Neuronal stem cell (in vitro differentiated cells): ENCODE measurements at regions not wholly inside any gene's neighbourhood (a gene's known extent, or its start where the extent isn't known, plus 50 kb on each side); places are given as distances from the start of the nearest gene placed in this dataset.

ENCODE experiments used
- DNase-seq: peaks from one replicate; pipeline ENCODE4 v3.0.0-alpha.2; 2013; ENCODE audit warnings: low spot score
- H2AFZ ChIP-seq: one replicate; pipeline ENCODE4 v1.6.1; 2013; ENCODE audit warnings: mild to moderate bottlenecking, low read length, inconsistent platforms
- H2AK5ac ChIP-seq: 2 replicates; pipeline ENCODE4 v1.6.1; 2013; ENCODE audit warnings: low read depth, mild to moderate bottlenecking, inconsistent platforms, low read length, moderate library complexity, mixed read lengths
- H2BK120ac ChIP-seq: 2 replicates; pipeline ENCODE4 v1.6.1; 2013; ENCODE audit warnings: low read depth, mild to moderate bottlenecking, inconsistent platforms, low read length, moderate library complexity, mixed read lengths
- H2BK12ac ChIP-seq: one replicate; pipeline ENCODE4 v1.6.1; 2013; ENCODE audit warnings: low read length, inconsistent platforms
- H2BK15ac ChIP-seq: 2 replicates; pipeline ENCODE4 v1.6.1; 2013; ENCODE audit warnings: mild to moderate bottlenecking, low read length, inconsistent platforms, mixed read lengths
- H2BK5ac ChIP-seq: one replicate; pipeline ENCODE4 v1.6.1; 2013; ENCODE audit warnings: inconsistent platforms, mild to moderate bottlenecking, low read length, moderate library complexity
- H3K14ac ChIP-seq: one replicate; pipeline ENCODE4 v1.6.1; 2013; ENCODE audit warnings: low read length, inconsistent platforms
- H3K18ac ChIP-seq: 2 replicates; pipeline ENCODE4 v1.6.1; 2013; ENCODE audit warnings: low read length, inconsistent platforms
- H3K23ac ChIP-seq: 2 replicates; pipeline ENCODE4 v1.6.1; 2013; ENCODE audit warnings: low read depth, mild to moderate bottlenecking, mixed read lengths, low read length, inconsistent platforms; ENCODE audit not compliant: poor library complexity
- H3K27ac ChIP-seq: replicated peaks from 3 replicates; pipeline ENCODE4 v1.5.1; 2013; ENCODE audit warnings: low read length, inconsistent platforms
- H3K27me3 ChIP-seq, 3 experiments: 2 replicates each; pipeline ENCODE4 v1.6.1; 2013; ENCODE audit warnings: low read length in 3 of 3, mild to moderate bottlenecking in 2 of 3, inconsistent platforms in 1 of 3, low read depth in 1 of 3, mixed read lengths in 1 of 3, moderate library complexity in 1 of 3; ENCODE audit not compliant: control insufficient read depth in 3 of 3, insufficient read depth in 3 of 3
- H3K36me3 ChIP-seq, 2 donors: replicated peaks in 1 of 2; 2 replicates each; pipeline ENCODE4 v1.6.1; 2013; ENCODE audit warnings: low read length in 2 of 2; ENCODE audit not compliant: control insufficient read depth in 2 of 2, insufficient read depth in 2 of 2
- H3K4ac ChIP-seq: 2 replicates; pipeline ENCODE4 v1.6.1; 2013; ENCODE audit warnings: inconsistent platforms, mild to moderate bottlenecking, low read length, moderate library complexity
- H3K4me1 ChIP-seq, 2 donors: 1 replicate in 1 of 2; 2 replicates in 1 of 2; pipeline ENCODE4 v1.6.1; 2013; ENCODE audit warnings: low read length in 2 of 2, low read depth in 1 of 2; ENCODE audit not compliant: control insufficient read depth in 2 of 2, insufficient read depth in 1 of 2
- H3K4me2 ChIP-seq: one replicate; pipeline ENCODE4 v1.6.1; 2013; ENCODE audit warnings: mild to moderate bottlenecking, low read length, inconsistent platforms; ENCODE audit not compliant: insufficient read depth, poor library complexity, severe bottlenecking
- H3K4me3 ChIP-seq, 2 donors: 2 replicates each; pipeline ENCODE4 v1.5.1; 2013; ENCODE audit warnings: low read length in 2 of 2, mild to moderate bottlenecking in 2 of 2, inconsistent platforms in 1 of 2, moderate library complexity in 1 of 2
- H3K79me1 ChIP-seq: one replicate; pipeline ENCODE4 v1.6.1; 2013; ENCODE audit warnings: low read depth, mild to moderate bottlenecking, inconsistent platforms, low read length, moderate library complexity
- H3K9ac ChIP-seq: one replicate; pipeline ENCODE4 v1.6.1; 2013; ENCODE audit warnings: mild to moderate bottlenecking, low read depth, low read length, inconsistent platforms; ENCODE audit not compliant: poor library complexity
- H3K9me3 ChIP-seq, 2 donors: replicated peaks in 1 of 2; 2 replicates each; pipeline versions ENCODE3 to v1.6.1; 2013; ENCODE audit warnings: low read length in 2 of 2, mild to moderate bottlenecking in 2 of 2, inconsistent platforms in 1 of 2, low read depth in 1 of 2, mixed read lengths in 1 of 2, moderate library complexity in 1 of 2; ENCODE audit not compliant: control insufficient read depth in 2 of 2, insufficient read depth in 1 of 2
- H4K8ac ChIP-seq: one replicate; pipeline ENCODE4 v1.6.1; 2013; ENCODE audit warnings: low read depth, mild to moderate bottlenecking, inconsistent platforms, low read length, moderate library complexity
- H4K91ac ChIP-seq: one replicate; pipeline ENCODE4 v1.6.1; 2013; ENCODE audit warnings: low read length, low read depth, mild to moderate bottlenecking, inconsistent platforms; ENCODE audit not compliant: poor library complexity
- WGBS, 2 donors: extraction: QIAGEN DNeasy Blood & Tissue Kit; methylation state at CpG; one replicate each; pipeline ENCODE4 v1.1.7; 2013; ENCODE audit warnings: missing lambda C conversion rate in 2 of 2, mixed read lengths in 1 of 2; ENCODE audit not compliant: insufficient read length in 2 of 2, insufficient replicate concordance in 1 of 2; ENCODE audit errors: extremely low coverage in 2 of 2; 5-methylcytosine and 5-hydroxymethylcytosine counted together

GRCh38 chr5:8081179-8081578 is 212.2 kb downstream of the MTRR start:
- Histone ChIP-seq H4K91ac (no peak overlapping the region), H2BK120ac (no peak overlapping the region), H3K27ac (no peak overlapping the region)

GRCh38 chr5:8093669-8094068 is 224.7 kb downstream of the MTRR start:
- H3K4me2 ChIP-seq: no peak overlapping the region
- H2BK120ac ChIP-seq: no peak overlapping the region
- DNase-seq: no peak
- H2AK5ac ChIP-seq: no peak overlapping the region
- no peak overlapping the region for H2BK15ac ChIP-seq
- no peaks in the 10 kb centered on the region for H3K79me1 ChIP-seq
- H3K9ac ChIP-seq: no peak overlapping the region
- no peak overlapping the region for H3K23ac ChIP-seq
- H2BK12ac ChIP-seq: no peak overlapping the region
- no CpG with 5 or more reads among the region's 2 CpGs for WGBS, 2 donors
- H4K91ac ChIP-seq: no peak overlapping the region
- H3K4me1 ChIP-seq: no peaks in the 10 kb centered on the region
- no peaks in the 10 kb centered on the region for H3K9me3 ChIP-seq
- H3K36me3 ChIP-seq: no peaks in the 10 kb centered on the region
- H4K8ac ChIP-seq: no peak overlapping the region
- no peak overlapping the region for H2BK5ac ChIP-seq
- no peak overlapping the region for H3K18ac ChIP-seq
- H3K27me3 ChIP-seq: no peaks in the 10 kb centered on the region
- H3K4ac ChIP-seq: no peak overlapping the region
- no peak overlapping the region for H3K27ac ChIP-seq
- no peak overlapping the region for H3K14ac ChIP-seq
- no peak overlapping the region for H3K4me3 ChIP-seq
- no peak overlapping the region for H2AFZ ChIP-seq

More at GRCh38 chr5:8081179-8081578, 212.2 kb downstream of the MTRR start:
- H3K9ac ChIP-seq: no peak overlapping the region
- H3K36me3 ChIP-seq: no peaks in the 10 kb centered on the region
- no peak overlapping the region for H3K4me2 ChIP-seq
- H2AFZ ChIP-seq: no peak overlapping the region
- no peak overlapping the region for H4K8ac ChIP-seq
- no peak overlapping the region for H3K14ac ChIP-seq
- no peaks in the 10 kb centered on the region for H3K9me3 ChIP-seq
- H3K4me1 ChIP-seq: peaks cover 0 to 3% of the 10 kb centered on the region in 2 donors
- no peaks in the 10 kb centered on the region for H3K27me3 ChIP-seq
- no peak overlapping the region for H2BK15ac ChIP-seq
- WGBS, 2 donors: no CpG with 5 or more reads among the region's 5 CpGs
- DNase-seq: no peak
- no peak overlapping the region for H3K18ac ChIP-seq
- no peak overlapping the region for H3K23ac ChIP-seq
- no peaks in the 10 kb centered on the region for H3K79me1 ChIP-seq
- no peak overlapping the region for H3K4ac ChIP-seq
- H3K4me3 ChIP-seq: no peak overlapping the region
- no peak overlapping the region for H2BK5ac ChIP-seq
- no peak overlapping the region for H2BK12ac ChIP-seq
- H2AK5ac ChIP-seq: no peak overlapping the region

DNA sequence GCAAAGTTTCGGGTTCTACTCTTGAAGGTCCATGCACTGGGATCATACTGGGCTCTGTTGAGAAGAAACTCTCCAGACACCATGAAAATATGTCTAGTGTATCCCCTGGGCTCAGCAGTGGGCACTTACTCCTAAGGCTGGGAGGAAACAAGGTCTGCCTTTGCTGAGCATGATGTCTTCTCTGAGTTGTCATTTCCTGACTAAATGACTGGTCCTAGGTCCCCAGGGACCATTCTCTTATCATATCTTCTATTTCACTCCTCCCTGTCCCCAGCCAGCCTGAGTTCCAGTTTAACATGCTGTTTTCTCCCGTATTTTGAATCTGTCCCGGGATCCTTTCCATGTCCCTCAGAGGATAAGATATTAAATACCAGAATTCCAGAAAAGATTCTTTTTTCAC is 225.4 kb downstream of the MTRR start:
- H3K18ac ChIP-seq: no peak overlapping the region
- H3K4me2 ChIP-seq: no peak overlapping the region
- WGBS, 2 donors: no CpG with 5 or more reads among the region's 3 CpGs
- no peak overlapping the region for H3K27ac ChIP-seq
- no peaks in the 10 kb centered on the region for H3K9me3 ChIP-seq
- no peak overlapping the region for H3K23ac ChIP-seq
- H2BK120ac ChIP-seq: no peak overlapping the region
- H3K79me1 ChIP-seq: no peaks in the 10 kb centered on the region
- H3K14ac ChIP-seq: no peak overlapping the region
- H3K9ac ChIP-seq: no peak overlapping the region
- no peaks in the 10 kb centered on the region for H3K4me1 ChIP-seq
- H2BK5ac ChIP-seq: no peak overlapping the region
- H4K91ac ChIP-seq: no peak overlapping the region
- no peak overlapping the region for H2AK5ac ChIP-seq
- H3K4me3 ChIP-seq: no peak overlapping the region
- H2AFZ ChIP-seq: no peak overlapping the region
- no peak overlapping the region for H4K8ac ChIP-seq
- H2BK15ac ChIP-seq: no peak overlapping the region
- H3K4ac ChIP-seq: no peak overlapping the region
- no peak overlapping the region for H2BK12ac ChIP-seq
- DNase-seq: no peak
- no peaks in the 10 kb centered on the region for H3K27me3 ChIP-seq
- no peaks in the 10 kb centered on the region for H3K36me3 ChIP-seq

- Histone ChIP-seq H2AFZ (no peak overlapping the region), H3K27me3 (no peaks in the 10 kb centered on the region), H3K79me1 (no peaks in the 10 kb centered on the region), H2BK5ac (no peak overlapping the region), H3K4me1 (no peaks in the 10 kb centered on the region), H3K4ac (no peak overlapping the region), H3K18ac (no peak overlapping the region), H3K9me3 (no peaks in the 10 kb centered on the region), H2BK15ac (no peak overlapping the region), H3K23ac (no peak overlapping the region), H3K4me2 (no peak overlapping the region), H3K9ac (no peak overlapping the region), H3K27ac (no peak overlapping the region), H4K8ac (no peak overlapping the region), H2BK12ac (no peak overlapping the region), H2AK5ac (no peak overlapping the region), H3K14ac (no peak overlapping the region), H3K4me3 (no peak overlapping the region), H2BK120ac (no peak overlapping the region), H3K36me3 (no peaks in the 10 kb centered on the region), H4K91ac (no peak overlapping the region)
- WGBS, 2 donors: no CpG with 5 or more reads among the region's 3 CpGs
- no peak for DNase-seq
Measured at GRCh38 chr5:8097146-8097545, 228.2 kb downstream of the MTRR start.
